GM19467 (cell line): ENCODE measurements at regions not wholly inside any gene's neighbourhood (a gene's known extent, or its start where the extent isn't known, plus 50 kb on each side); places are given as distances from the start of the nearest gene placed in this dataset.

Source experiments
- ATAC-seq: cut with Tn5 transposase; IDR thresholded peaks from one replicate; pipeline ENCODE4 v1.9.1; 2021; ENCODE audit warnings: mild to moderate bottlenecking, moderate library complexity; ENCODE audit not compliant: unreplicated experiment

- no peak for ATAC-seq
Observed at GRCh38 chr20:12265662-12266061, 348.0 kb downstream of the BTBD3 start.

- no peak for ATAC-seq
Observed at GRCh38 chr20:12269579-12269978, 351.9 kb downstream of the BTBD3 start.

- ATAC-seq, result no peak
Observed at GRCh38 chr20:12270863-12271262, 353.2 kb downstream of the BTBD3 start.

- no peak for ATAC-seq
Observed at GRCh38 chr20:12276011-12276673, 358.4 kb downstream of the BTBD3 start.

- no peak for ATAC-seq
Observed at GRCh38 chr20:12287575-12287974, 369.9 kb downstream of the BTBD3 start.

GRCh38 chr20:12289465-12289864 is 371.8 kb downstream of the BTBD3 start:
- no peak for ATAC-seq

- no peak for ATAC-seq
Observed at GRCh38 chr20:12291386-12291785, 373.7 kb downstream of the BTBD3 start.

- ATAC-seq, result no peak
Observed at GRCh38 chr20:12293900-12294299, 376.2 kb downstream of the BTBD3 start.

GRCh38 chr20:12294678-12295077 is 377.0 kb downstream of the BTBD3 start:
- ATAC-seq, result no peak

- ATAC-seq, result no peak
Observed at GRCh38 chr20:12305188-12305950, 387.7 kb downstream of the BTBD3 start.

GRCh38 chr20:12306107-12306506 is 388.4 kb downstream of the BTBD3 start:
- no peak for ATAC-seq

- ATAC-seq, result no peak
Observed at GRCh38 chr20:12311094-12311865, 393.6 kb downstream of the BTBD3 start.

- ATAC-seq, result no peak
Observed at GRCh38 chr20:12315652-12316051, 398.0 kb downstream of the BTBD3 start.

GRCh38 chr20:12316794-12317193 is 399.1 kb downstream of the BTBD3 start:
- no peak for ATAC-seq

- ATAC-seq, result no peak
Observed at GRCh38 chr20:12317433-12317832, 399.7 kb downstream of the BTBD3 start.

- ATAC-seq, result no peak
Observed at GRCh38 chr20:12318043-12318442, 400.4 kb downstream of the BTBD3 start.

GRCh38 chr20:12321736-12322135 is 404.0 kb downstream of the BTBD3 start:
- ATAC-seq, result no peak

- no peak for ATAC-seq
Observed at GRCh38 chr20:12327205-12327604, 409.5 kb downstream of the BTBD3 start.

GRCh38 chr20:12331236-12331635 is 413.5 kb downstream of the BTBD3 start:
- ATAC-seq, result no peak

- no peak for ATAC-seq
Observed at GRCh38 chr20:12337601-12338000, 419.9 kb downstream of the BTBD3 start.

- no peak for ATAC-seq
Observed at GRCh38 chr20:12345978-12346377, 428.3 kb downstream of the BTBD3 start.

GRCh38 chr20:12353842-12354241 is 436.1 kb downstream of the BTBD3 start:
- no peak for ATAC-seq
